Cortex of kidney (tissue), 1 donor: ENCODE measurements at regions not wholly inside any gene's neighbourhood (a gene's known extent, or its start where the extent isn't known, plus 50 kb on each side); places are given as distances from the start of the nearest gene placed in this dataset.

Source experiments
- DNase-seq: peaks from one replicate; lab custom pipeline; 2025; lab: John Stamatoyannopoulos, UW

GRCh38 chr5:168165221-168165914, 126.1 kb upstream of the WWC1 start:
- DNase-seq: no peak

GRCh38 chr5:168165977-168166376, 125.5 kb upstream of the WWC1 start:
- DNase-seq: no peak

DNA sequence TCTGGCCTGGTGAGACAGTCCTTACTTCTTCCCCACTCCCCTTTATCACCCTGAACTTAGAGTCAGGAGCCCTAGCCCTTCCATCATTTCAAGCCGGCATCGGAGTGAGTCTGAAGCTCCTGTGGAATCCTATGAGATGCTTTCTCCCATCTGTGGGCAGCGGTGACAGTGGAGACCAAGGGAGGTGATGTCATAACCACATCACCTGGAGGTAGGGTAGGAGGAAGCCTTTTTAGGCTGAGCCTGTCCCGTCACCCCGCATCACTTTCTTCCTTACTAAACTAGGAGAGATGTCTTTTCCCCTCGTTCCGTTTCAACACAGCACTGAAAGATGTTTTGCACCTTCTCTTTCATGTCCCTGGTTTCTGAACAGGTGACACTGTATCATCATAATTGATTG, 124.1 kb upstream of the WWC1 start:
- no peak for DNase-seq

DNA sequence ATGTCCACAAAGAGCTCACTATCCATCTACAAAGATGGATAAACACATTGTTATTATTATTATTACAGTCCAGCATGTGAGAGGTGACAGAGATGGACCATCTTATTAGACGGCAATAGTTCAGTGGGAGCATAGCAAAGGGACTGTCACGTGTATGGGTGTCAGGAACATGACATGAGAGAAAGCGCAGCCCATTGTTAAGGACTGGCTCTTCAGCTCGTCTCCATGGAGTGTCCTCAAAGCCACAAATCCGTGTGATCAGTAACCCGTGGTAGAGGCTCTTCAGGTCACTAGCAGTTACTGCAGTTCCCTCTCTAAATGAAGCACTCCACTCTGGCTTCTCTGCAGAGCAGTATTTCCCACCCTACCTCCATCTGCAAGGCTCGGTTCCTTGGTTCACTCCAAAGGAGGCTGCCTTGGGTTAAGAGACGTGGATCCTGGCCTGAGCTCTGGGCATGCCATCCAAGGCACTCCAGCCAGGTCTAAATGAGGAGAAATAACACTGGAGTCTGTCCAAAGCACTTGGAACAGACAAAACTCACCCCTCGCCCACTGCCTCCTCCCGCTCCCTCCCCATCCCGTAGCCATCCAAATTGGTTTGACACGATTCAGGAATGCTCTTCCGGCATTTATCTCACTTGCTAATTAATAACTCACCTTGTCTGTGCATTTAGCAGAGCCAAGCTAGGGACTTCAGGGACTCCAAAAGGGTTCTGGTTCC, 122.3 kb upstream of the WWC1 start:
- no peak for DNase-seq

DNA sequence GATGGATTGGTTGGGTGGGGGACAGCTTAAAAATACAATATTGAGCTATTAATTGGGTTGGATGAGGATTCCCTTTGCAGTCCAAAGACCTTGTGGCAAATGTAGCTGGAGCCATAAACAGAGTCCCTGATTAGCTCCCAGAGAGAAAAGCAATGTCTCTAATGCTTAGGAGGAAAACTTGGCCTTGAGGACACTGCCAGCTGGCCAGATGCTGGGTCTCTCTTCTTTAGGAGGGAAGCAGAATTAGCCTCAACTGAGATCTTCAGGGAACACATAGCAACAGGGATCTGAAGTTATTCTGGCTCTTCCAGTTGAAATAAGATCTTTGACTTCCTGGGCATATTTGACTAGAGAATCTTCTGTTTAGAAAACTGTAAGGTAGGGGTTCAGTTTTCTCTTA, 121.7 kb upstream of the WWC1 start:
- no peak for DNase-seq

DNA sequence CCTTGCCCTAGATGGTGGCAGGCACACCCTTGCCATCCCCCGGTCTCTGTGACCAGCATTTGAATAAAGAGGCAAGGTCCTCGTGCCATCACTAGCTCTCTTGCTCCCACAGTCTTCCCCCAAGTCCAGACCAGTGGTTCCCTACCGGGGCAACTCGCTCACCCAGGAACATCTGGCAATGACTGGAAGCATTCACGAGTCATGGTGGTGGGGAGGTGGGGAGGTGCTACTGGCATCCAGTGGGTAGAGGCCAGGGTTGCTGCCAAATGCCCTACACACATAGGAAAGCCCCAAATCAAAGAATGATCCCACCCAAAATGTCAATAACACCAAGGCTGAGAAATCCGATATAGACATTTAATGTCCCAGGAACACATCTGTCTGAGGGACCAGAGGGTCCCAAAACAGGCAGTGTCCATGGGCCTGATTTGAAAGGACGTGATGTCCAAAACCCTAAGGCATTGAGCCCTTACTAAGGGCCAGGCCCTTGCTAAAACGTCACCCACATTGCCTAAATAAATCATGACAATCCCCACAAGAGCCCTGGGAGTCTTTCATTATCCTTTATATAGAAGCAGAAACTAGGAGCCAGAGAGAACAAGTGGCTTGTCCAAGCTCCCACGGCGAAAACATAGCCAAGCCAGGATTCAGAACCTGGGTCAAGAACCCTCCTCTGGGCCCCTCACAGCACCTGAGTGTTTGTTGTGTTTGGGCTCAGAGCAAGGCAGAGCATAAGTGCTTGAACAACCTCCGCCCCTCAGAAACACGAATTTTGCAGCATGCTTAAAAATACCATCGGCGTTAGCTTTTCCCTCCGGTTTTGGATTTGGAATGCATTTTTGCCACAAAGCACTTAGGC, 119.3 kb upstream of the WWC1 start:
- no peak for DNase-seq

GRCh38 chr5:168172760-168173223, 118.7 kb upstream of the WWC1 start:
- no peak for DNase-seq

- DNase-seq: no peak
Measured at GRCh38 chr5:168174376-168174775, 117.1 kb upstream of the WWC1 start.

DNA sequence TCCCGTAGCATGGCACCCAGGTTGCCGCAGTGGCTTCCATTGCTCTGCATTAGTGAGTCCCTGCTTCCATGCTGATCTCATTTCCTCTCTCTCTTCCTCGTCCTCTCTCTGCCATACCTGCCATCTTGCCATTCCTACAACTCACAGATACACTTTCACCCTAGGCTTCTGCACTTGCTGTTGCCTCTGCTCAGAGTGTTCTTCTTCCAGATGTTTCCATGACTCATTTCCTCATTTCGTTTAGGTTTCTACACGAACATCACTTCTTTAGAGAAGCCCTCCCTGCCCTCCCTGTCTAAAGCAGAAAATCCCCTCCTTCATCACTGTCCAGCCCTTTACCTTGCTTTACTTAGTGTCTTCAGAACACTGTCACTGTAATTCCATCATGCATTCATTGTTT, 115.2 kb upstream of the WWC1 start:
- no peak for DNase-seq

DNA sequence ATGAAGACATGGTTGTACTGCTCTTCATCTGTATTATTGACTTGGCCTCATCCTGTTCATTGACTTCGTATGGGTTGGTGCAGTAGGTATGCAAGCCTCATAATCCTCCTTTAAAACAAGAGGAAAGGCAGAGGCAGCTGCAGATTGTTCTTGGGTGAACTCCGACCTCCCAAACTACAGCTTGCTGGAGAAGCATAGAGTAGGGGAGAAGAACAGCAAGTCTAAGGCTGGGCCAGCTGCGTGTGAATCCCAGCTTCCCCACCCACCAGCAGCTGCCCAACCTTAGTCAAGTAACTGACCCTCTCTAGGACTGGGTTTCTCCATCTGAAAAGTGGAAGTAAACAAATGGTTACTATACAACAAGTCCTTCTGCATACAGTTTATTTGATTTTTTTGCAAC, 114.5 kb upstream of the WWC1 start:
- DNase-seq: no peak

DNA sequence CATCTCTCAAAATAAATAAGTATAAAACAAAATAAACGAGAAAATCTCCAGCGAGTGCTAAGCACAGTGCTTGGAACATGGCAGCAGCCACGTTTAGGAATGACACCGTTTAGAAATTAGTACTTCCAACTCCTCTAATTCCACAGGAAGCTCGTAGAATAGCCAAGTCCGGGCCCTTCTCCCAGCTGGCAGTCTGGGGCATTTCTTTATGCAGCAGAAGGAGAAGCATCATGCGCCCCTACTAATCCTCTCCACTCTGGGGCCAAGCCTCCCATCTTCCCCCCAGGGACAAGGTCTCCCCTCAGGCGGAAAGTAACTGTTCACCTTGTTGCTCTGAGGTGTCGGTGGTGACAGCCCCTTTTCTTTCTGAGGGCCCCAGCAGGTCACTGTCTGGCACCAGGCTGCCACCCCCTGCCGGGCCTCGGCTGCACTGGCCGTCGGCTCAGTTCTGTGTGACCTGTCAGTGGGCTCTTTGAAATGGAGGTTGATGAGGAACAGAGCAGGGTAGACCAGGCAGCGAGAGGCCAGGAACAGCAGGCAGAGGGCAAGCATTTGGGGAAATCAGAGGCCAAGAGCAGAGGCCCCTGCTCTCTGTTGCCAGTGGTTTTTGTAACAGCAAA, 113.5 kb upstream of the WWC1 start:
- DNase-seq: no peak

DNA sequence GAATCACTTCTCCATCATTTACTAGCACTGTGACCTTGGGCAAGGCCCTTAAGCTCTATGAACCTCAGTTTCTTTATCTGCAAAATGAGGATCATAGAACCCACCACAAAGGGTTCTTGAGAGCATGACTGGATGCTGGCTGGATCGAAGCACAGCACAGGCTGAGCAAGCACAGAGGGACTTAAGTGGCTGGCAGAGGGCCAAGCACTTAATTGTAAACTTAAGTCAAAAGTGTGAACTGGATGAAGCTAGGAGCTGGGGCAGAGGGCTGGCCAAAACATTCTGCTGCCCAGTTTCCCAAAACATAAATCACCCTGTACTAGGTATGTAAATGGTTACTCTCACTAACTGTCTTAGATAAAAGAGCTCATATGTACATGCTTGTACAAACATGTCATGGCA, 112.3 kb upstream of the WWC1 start:
- no peak for DNase-seq

DNA sequence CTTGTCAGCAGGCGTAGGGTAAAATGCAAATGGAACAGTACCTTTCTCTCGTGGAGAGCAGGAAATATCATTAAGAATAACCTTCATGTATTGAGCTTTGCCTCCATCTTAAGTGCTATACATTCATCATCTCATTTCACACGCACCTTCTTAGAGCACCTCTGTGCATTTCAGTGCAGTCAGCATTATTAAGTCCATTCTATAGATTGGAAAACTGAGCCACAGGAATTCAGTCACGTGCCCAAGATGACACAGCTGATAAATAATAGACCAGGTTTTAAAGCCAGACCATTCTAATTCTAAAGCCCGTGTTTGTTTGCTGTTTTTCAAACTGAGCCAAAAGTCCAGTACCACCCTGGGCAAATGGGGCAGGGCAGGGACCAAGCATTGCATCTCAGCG, 109.2 kb upstream of the WWC1 start:
- DNase-seq: no peak

DNA sequence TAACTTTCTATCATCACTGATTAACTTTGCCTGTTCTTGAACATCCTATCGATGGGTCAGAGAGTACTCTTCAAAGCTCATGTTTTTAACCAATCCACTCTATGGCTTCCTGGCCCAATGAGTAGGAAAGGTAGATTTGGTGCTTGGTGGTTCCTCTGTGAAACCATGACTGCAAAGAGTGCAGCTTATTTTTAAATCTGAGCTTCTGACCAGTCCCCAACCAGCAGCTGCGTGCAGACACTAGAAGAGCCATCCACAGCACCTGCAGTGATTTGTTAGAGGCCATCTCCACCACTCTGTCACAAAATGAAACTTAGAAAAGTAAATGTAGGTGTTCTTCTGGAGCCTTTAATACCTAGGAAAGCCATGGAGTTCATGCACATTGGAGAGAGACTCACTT, 107.3 kb upstream of the WWC1 start:
- DNase-seq: no peak

DNA sequence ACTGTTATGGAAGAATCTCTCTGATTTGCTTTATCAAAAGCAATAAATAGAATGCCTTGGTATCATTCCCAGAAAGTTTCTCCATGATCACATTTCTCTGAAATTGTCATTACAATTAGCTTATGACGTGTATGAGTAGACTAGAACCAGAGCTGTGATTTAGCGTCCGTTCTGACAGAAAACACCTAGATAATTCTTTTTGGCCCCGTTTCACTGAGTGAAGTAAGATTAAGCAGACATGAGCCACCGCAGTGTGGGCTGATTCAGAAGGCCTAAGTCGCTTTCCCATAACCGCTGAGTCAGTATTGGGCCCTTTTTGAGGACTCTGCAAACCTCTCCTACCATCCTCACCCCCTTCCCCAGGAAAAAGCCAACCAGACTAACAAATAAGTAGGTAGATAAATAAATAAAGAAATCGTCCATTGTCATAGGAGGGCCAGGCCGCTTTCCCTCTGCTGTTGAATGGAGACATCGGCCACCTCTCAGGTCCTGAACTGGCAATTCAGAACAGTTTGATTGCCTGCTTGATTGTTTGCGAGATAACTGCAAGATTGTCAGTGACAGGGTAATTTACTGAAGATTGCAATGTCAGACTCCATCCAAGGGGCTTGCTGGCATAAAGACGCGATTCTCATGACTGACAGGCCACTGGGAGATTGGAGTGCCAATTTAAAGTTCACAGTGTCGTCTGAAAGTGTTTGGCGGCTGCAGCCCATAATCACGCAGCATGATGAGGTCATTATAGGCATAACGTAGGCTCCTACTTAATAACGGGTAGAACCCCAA, 105.0 kb upstream of the WWC1 start:
- no peak for DNase-seq

GRCh38 chr5:168187614-168188013, 103.8 kb upstream of the WWC1 start:
- DNase-seq: no peak

- DNase-seq: no peak
Measured at GRCh38 chr5:168188182-168188581, 103.3 kb upstream of the WWC1 start.

- DNase-seq: no peak
Measured at GRCh38 chr5:168192120-168192519, 99.3 kb upstream of the WWC1 start.

DNA sequence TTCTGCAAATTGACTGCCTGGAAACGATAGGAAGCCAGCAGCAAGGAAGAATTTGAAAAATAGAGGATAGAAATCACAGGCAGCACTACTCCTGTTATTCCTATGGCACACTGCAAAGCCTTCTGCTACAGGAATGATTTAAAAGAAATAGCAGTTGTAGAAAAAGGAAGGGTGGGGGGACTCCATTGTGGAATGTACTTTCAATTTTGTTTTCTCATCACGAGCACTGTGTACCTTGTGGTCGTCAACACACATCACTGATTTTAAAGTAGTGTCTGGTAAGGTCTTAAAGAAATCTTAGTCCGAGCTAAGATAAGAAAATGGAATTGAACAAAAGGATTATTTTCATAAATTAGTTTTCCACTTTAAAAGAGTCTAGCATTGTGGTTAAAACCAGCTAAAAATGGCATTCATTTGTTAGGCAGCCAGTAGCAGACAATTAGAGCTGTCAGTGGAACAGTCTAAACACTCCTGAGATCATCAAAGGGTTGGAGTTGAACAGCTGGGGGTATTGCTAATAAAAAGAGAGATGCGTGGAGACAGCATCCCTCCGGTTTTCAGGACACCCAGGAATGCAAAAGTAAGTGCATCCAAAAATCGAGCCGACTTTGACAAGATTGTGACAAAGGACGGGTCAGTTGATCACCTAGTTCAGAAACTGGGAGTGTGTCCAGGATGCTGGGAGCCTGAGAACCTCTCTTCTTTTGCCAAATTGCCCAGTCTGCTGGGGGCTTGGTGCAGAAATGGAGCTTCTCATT, 97.8 kb upstream of the WWC1 start:
- no peak for DNase-seq

- DNase-seq: no peak
Measured at GRCh38 chr5:168195110-168195509, 96.3 kb upstream of the WWC1 start.

DNA sequence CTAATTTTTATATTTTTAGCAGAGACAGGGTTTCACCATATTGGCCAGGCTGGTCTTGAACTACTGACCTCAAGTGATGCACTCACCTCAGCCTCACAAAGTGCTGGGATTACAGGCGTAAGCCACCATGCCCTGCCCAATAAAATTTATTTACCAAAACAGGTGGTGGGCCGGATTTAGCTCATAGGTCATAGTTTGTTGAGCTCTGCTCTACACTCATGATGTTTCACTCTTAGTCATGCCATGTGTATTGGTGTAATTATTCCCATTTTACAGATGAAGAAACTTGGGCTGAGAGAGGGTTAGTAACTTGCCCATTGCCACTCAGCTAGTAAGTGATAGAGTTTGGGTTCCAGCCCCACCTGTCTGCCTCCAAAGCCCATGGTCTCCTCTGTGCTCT, 93.1 kb upstream of the WWC1 start:
- no peak for DNase-seq
